G401.6 (cell line): ENCODE measurements at regions not wholly inside any gene's neighbourhood (a gene's known extent, or its start where the extent isn't known, plus 50 kb on each side); places are given as distances from the start of the nearest gene placed in this dataset.

Experiments used
- FAIRE-seq: peaks from 2 replicates; lab custom pipeline; 2012; peaks lifted over from hg19 to GRCh38; lab: Jason Lieb, UNC

- no peak for FAIRE-seq
Measured at GRCh38 chr9:90552317-90552716, 90.3 kb downstream of the DIRAS2 start.

- FAIRE-seq: no peak
Measured at GRCh38 chr9:90555351-90556057, 87.1 kb downstream of the DIRAS2 start.

GRCh38 chr9:90556897-90557675 lies 85.5 kb downstream of the DIRAS2 start:
- no peak for FAIRE-seq

- FAIRE-seq: no peak
Measured at GRCh38 chr9:90559075-90560073, 83.2 kb downstream of the DIRAS2 start.
